GM12892 (cell line): ENCODE measurements at regions not wholly inside any gene's neighbourhood (a gene's known extent, or its start where the extent isn't known, plus 50 kb on each side); places are given as distances from the start of the nearest gene placed in this dataset.

Experiments used
- DNase-seq: peaks from one replicate; pipeline ENCODE4 v3.0.0; 2011; ENCODE audit not compliant: insufficient read length
- FAIRE-seq: peaks from 2 replicates; lab custom pipeline; 2011; peaks lifted over from hg19 to GRCh38; lab: Jason Lieb, UNC
- POLR2A ChIP-seq: IDR thresholded peaks from 2 replicates; pipeline ENCODE4 v1.6.1; 2011; ENCODE audit warnings: low read depth, low read length, control low read depth
- POLR2AphosphoS5 ChIP-seq: IDR thresholded peaks from 2 replicates; pipeline ENCODE4 v1.6.1; 2011; ENCODE audit warnings: low read depth, low read length, control low read depth
- TAF1 ChIP-seq: IDR thresholded peaks from 2 replicates; pipeline ENCODE4 v1.6.1; 2011; ENCODE audit warnings: low read depth, mild to moderate bottlenecking, control low read depth, low read length, borderline replicate concordance

GRCh38 chr18:40414155-40414754 is 1540.8 kb upstream of the PIK3C3 start:
- DNase-seq (no peak), FAIRE-seq (no peak)
- no peak for TF ChIP-seq TAF1
- TF ChIP-seq POLR2A: no peak
- no peak for TF ChIP-seq POLR2AphosphoS5

DNA sequence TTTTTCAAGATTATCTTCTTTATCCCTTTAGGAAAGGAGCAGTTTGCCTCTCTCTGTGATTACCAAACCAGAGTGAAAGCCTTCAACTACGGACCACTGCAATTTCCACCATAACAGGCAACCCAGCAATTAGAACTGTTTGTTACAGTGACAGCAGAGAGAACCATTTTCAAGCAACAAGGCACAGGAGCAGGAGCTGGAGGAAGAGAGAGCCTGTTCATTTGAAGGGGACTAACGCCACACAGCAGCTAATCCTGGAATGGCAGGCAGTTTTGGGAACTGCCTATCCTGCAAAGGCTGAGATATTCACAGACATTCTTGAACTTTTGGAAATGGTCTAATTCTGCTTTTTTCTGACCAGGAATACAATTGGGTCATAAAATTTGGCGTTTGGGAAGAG is 1541.9 kb upstream of the PIK3C3 start:
- DNase-seq (no peak), FAIRE-seq (no peak)
- no peak for TF ChIP-seq POLR2AphosphoS5
- no peak for TF ChIP-seq TAF1
- no peak for TF ChIP-seq POLR2A

GRCh38 chr18:40412410-40412809 is 1542.6 kb upstream of the PIK3C3 start:
- DNase-seq: no peak
- TF ChIP-seq POLR2A (no peak), TAF1 (no peak), POLR2AphosphoS5 (no peak)
- FAIRE-seq: no peak

DNA sequence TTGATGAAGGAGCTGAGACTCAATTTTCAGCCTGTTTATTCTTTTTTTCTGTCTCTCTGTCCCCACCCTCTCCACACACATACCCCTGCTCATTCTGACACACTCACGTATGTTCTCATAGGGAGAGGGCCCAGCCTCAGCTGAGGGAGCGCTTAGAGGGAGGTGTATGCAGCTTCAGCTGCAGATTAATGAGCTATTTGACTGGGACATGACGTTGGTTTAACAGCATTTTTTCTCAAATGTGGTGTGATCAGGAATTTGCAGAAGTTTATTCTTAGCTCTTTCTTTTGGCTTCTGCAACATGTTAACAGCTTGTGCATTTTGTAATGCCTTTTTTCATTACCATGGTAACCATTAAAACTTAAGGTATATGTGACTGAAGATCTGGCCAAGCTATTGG is 1547.1 kb upstream of the PIK3C3 start:
- DNase-seq (no peak), FAIRE-seq (no peak)
- TF ChIP-seq POLR2AphosphoS5 (no peak), TAF1 (no peak), POLR2A (no peak)

DNA sequence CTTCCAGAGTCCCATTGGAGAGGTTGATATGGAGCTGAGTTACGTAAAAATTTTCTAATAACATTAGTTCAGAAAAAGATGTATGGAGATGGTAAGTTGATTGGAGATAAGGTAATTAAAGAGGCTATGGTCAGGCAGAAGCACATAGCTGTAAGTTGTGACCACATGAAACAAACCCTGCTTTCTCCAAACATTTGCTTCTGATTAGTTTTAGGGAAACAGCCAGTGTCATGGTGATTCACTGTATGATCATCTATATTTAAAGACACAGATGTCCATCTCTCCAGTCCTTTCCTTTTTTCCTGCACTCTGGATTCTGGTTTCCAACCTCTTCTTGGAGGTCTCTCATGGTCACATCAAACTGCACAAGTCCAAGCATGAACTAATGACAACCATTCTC is 1550.8 kb upstream of the PIK3C3 start:
- TF ChIP-seq POLR2A (no peak), TAF1 (no peak), POLR2AphosphoS5 (no peak)
- DNase-seq (no peak), FAIRE-seq (no peak)

DNA sequence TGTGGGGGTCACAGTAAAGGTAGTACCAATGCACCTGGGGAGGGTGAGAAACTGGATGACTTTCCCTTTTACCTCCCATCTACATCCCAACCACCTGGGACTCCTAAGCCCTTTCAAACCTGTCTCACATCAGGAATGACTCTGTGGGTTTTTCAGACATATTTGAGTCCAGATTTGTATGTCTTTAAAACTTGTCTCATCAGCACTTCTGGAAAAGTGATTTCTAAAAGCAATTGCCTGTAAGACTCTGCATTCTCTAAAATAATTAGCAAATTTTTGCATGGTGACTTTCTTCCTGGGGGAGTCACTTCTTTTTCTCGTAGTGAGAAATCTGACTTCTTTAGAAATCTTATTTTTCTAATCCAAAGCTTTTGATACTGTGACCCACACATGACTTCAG is 1553.0 kb upstream of the PIK3C3 start:
- FAIRE-seq (no peak), DNase-seq (no peak)
- TF ChIP-seq POLR2AphosphoS5 (no peak), POLR2A (no peak), TAF1 (no peak)

DNA sequence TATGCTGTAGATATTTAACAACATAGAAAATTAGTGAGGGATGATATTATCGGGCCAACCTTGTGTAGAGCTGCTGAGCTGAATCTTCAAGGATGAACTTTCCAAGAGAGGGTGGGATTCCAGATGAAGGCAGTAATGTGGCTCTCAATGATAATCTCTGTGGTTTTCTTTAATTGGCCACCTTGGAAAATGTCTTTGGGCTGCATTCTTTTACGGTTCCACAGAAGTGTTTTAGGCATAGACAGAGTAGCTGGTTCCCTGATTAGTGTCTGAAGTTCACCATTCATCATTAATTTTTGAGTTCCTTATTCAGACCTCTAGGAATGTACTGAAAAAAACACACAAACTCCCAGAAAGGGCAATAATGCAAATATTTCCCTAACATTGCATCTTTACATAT is 1566.9 kb upstream of the PIK3C3 start:
- no peak for TF ChIP-seq POLR2A
- TF ChIP-seq POLR2AphosphoS5: no peak
- no peak for TF ChIP-seq TAF1
- DNase-seq: no peak
- FAIRE-seq: no peak

DNA sequence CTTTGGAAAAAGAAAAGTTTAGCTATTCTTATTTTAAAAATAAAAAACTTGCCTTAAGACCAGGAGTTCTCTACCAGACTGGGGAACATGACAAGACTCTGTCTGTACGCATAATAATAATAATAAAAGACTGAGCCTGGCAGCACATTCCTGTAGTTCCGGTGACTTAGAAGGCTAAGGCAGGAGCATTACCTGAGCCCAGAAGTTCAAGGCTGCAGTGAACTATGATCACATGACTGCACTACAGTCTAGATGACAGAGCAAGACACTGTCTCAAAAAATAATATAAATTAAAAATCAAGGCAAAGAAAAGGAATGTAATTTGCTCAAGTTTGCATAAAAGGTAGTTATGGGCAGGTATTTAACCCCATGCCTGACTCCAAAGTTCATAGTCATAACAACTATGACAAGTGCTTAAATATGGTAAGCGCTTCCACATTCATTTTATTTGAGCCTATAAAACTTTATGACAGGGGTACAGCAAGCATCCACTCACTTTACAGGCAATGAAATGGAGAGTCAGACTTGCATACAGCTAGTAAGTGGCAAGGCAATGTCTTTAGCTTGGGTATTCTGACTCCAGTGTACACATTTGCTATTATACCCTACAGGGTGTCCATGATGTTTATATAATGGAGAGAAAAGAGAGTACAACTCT is 1567.8 kb upstream of the PIK3C3 start:
- no peak for DNase-seq
- TF ChIP-seq POLR2A: no peak
- TF ChIP-seq TAF1: no peak
- no peak for TF ChIP-seq POLR2AphosphoS5
- FAIRE-seq: no peak

GRCh38 chr18:40382197-40382596 is 1572.8 kb upstream of the PIK3C3 start:
- DNase-seq (no peak), FAIRE-seq (no peak)
- TF ChIP-seq TAF1 (no peak), POLR2A (no peak)

DNA sequence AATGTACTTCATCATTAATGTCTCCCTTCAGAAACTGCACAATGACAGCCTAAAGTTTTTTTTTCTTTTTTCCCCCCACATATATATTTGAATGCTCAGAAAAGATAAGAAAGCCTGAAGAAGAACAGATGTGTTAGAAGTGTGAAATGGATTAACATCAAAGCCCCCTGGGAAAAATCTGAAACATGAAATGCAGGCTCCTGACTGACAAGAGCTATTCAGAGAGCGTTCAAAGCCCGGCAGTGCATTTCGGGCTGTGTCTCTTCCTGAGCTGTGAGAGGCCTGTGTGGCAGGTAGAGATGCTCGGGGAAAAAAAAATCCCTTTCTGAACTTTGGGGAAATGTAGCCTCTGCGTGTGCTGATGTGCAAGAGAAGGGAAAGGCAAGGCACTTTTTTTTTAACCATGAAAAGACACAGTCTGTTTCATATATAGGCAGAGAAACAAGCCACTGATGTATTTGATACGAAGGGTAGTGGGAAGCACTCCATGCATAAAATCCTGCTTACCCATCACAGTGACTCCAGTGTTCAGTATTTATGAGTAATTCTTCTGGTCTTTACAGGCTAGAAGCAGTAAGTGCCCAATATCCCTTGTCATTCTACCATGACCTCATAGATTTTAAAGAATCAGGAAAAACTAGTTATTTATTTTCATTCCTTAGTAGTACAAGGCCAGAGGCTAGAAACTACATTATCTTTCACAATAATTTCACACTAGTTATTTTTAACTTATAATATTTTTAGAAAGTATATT is 1574.2 kb upstream of the PIK3C3 start:
- TF ChIP-seq POLR2A (no peak), POLR2AphosphoS5 (no peak), TAF1 (no peak)

DNA sequence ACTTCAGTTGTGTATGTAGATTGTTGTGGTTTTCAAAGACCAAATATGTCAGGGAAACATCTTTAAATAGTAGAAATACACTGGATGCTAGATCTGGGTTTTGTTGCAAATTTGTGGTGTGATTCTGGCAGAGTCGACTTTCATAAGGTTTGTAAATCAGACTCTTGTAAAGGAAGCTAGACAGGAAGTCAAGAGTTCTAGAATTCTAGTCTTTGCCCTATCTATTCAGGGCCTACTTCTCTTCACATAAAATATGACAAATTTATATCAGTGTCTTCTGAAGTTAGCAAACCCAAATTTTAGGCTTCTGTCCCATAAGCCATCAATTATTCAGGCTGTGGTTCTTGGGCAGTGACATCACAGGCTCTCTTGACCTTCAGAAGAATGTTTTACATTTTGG is 1579.2 kb upstream of the PIK3C3 start:
- DNase-seq (no peak), FAIRE-seq (no peak)
- TF ChIP-seq POLR2AphosphoS5 (no peak), POLR2A (no peak), TAF1 (no peak)

More for the DNA sequence above, 1574.2 kb upstream of the PIK3C3 start:
- DNase-seq (no peak), FAIRE-seq (no peak)
